H1 (cell line): ENCODE measurements at regions not wholly inside any gene's neighbourhood (a gene's known extent, or its start where the extent isn't known, plus 50 kb on each side); places are given as distances from the start of the nearest gene placed in this dataset.

Source experiments
- ATF3 ChIP-seq: IDR thresholded peaks from 2 replicates; pipeline ENCODE4 v1.6.1; 2011; ENCODE audit warnings: low read depth, mild to moderate bottlenecking, low read length; ENCODE audit not compliant: insufficient read depth
- CBX5 ChIP-seq: fragments of 300-800, 300-1000 bp; sonication (generic); IDR thresholded peaks from 2 replicates; pipeline ENCODE4 v1.7.1; 2016; ENCODE audit warnings: antibody characterized with exemption, low read length, low read depth
- CHD2 ChIP-seq: IDR thresholded peaks from 2 replicates; pipeline ENCODE4 v1.6.1; 2012; ENCODE audit warnings: low read length, improper control_type of control experiment
- CTBP2 ChIP-seq: IDR thresholded peaks from 2 replicates; pipeline ENCODE4 v1.7.0; 2011; ENCODE audit warnings: borderline replicate concordance, mild to moderate bottlenecking, moderate library complexity, mixed read lengths, low read length; ENCODE audit not compliant: insufficient read depth, insufficient read length
- CTCF ChIP-seq, 3 experiments: IDR thresholded peaks; 1 replicate in 2 of 3; 2 replicates in 1 of 3; pipeline versions ENCODE4 v1.5.1 to v1.6.1; 2011; ENCODE audit warnings: low read length in 3 of 3, mild to moderate bottlenecking in 3 of 3, inconsistent platforms in 2 of 3, low read depth in 1 of 3, moderate library complexity in 1 of 3; ENCODE audit not compliant: insufficient read depth in 1 of 3; ENCODE audit errors: control extremely low read depth in 1 of 3
- EP300 ChIP-seq, 2 experiments: IDR thresholded peaks; 1 replicate in 1 of 2; 2 replicates in 1 of 2; pipeline ENCODE4 v1.6.1; 2011 to 2012; ENCODE audit warnings: low read depth in 2 of 2, low read length in 2 of 2, mild to moderate bottlenecking in 2 of 2, borderline replicate concordance in 1 of 2, inconsistent platforms in 1 of 2, moderate library complexity in 1 of 2
- EZH2 ChIP-seq: fragments of 200-600 bp; sonication (generic); IDR thresholded peaks from 2 replicates; pipeline ENCODE4 v1.7.1; 2012; ENCODE audit warnings: low read depth, mild to moderate bottlenecking, moderate library complexity, low read length, inconsistent platforms; ENCODE audit not compliant: severe bottlenecking
- FOSL1 ChIP-seq: IDR thresholded peaks from 2 replicates; pipeline ENCODE4 v1.6.1; 2011; ENCODE audit warnings: mild to moderate bottlenecking, low read depth, low read length, moderate library complexity; ENCODE audit not compliant: insufficient read depth
- GTF2F1 ChIP-seq: IDR thresholded peaks from 2 replicates; pipeline ENCODE4 v1.6.1; 2012; ENCODE audit warnings: low read depth, low read length, improper control_type of control experiment, borderline replicate concordance
- POLR2A ChIP-seq, 2 experiments: IDR thresholded peaks; 1 replicate in 1 of 2; 2 replicates in 1 of 2; pipeline ENCODE4 v1.6.1; 2011; ENCODE audit warnings: low read depth in 2 of 2, low read length in 2 of 2, mild to moderate bottlenecking in 2 of 2; ENCODE audit errors: control extremely low read depth in 1 of 2
- POLR2AphosphoS5 ChIP-seq: IDR thresholded peaks from 2 replicates; pipeline ENCODE4 v1.6.1; 2011; ENCODE audit warnings: low read depth, low read length
- RAD21 ChIP-seq, 2 experiments: IDR thresholded peaks in 1 of 2; conservative IDR thresholded peaks in 1 of 2; 2 replicates each; pipeline ENCODE4 v1.6.1; 2011; ENCODE audit warnings: low read depth in 2 of 2, low read length in 2 of 2, improper control_type of control experiment in 1 of 2, inconsistent platforms in 1 of 2, mild to moderate bottlenecking in 1 of 2, moderate library complexity in 1 of 2
- SUZ12 ChIP-seq: fragments of 200-600 bp; sonication (generic); IDR thresholded peaks from 2 replicates; pipeline ENCODE4 v1.6.1; 2012; ENCODE audit warnings: mild to moderate bottlenecking, inconsistent platforms, low read length, moderate library complexity, mixed read lengths
- YY1 ChIP-seq: IDR thresholded peaks from 2 replicates; pipeline ENCODE4 v1.6.1; 2011; ENCODE audit warnings: low read depth, mild to moderate bottlenecking, low read length

- TF ChIP-seq EP300 (IDR thresholded peaks at IDR 0.05; ENCODE audit: borderline replicate concordance in 1 of 2, low read depth in 2 of 2, low read length in 2 of 2) (no peak), ATF3 (no peak), CTCF (IDR thresholded peaks at IDR 0.05; ENCODE audit: control extremely low read depth in 1 of 3, insufficient read depth in 1 of 3, low read depth in 1 of 3, low read length in 3 of 3) (no peak), GTF2F1 (no peak), SUZ12 (no peak), POLR2A (IDR thresholded peaks at IDR 0.05; ENCODE audit: control extremely low read depth in 1 of 2, low read depth in 2 of 2, low read length in 2 of 2) (no peak), CTBP2 (no peak), FOSL1 (no peak), RAD21 (IDR thresholded peaks at IDR 0.05 in 1 of 2, conservative IDR thresholded peaks at IDR 0.05 in 1 of 2; ENCODE audit: low read depth in 2 of 2, low read length in 2 of 2) (no peak), CHD2 (no peak), YY1 (no peak), EZH2 (no peak), POLR2AphosphoS5 (no peak), CBX5 (no peak)
These were observed 92.0 kb upstream of the CELF2 start for GRCh38 chr10:10925667-10926066.
